K562 (cell line): ENCODE measurements at regions not wholly inside any gene's neighbourhood (a gene's known extent, or its start where the extent isn't known, plus 50 kb on each side); places are given as distances from the start of the nearest gene placed in this dataset.

Source experiments
- CC2D1A ChIP-seq: fragments of 450-650 bp; IDR thresholded peaks from 2 replicates; pipeline ENCODE4 v1.6.1; 2017; ENCODE audit warnings: mild to moderate bottlenecking
- ESRRB ChIP-seq: fragments of 250-450 bp; sonication (Bioruptor Pico); IDR thresholded peaks from 2 replicates; pipeline ENCODE4 v1.5.0; 2020; ENCODE audit warnings: mild to moderate bottlenecking, moderate library complexity, borderline replicate concordance
- ZKSCAN8 ChIP-seq: fragments of 200-800 bp; sonication (Bioruptor generic); IDR thresholded peaks from 2 replicates; pipeline ENCODE4 v1.6.1; 2016; ENCODE audit warnings: missing genetic modification characterization, missing compliant biosample characterization
- TF ChIP-seq, protein P1 (sequence below), 2 experiments: fragments of 450-650 bp in 1 of 2; sonication (generic) in 1 of 2; formaldehyde crosslinking in 1 of 2; IDR thresholded peaks; 2 replicates each; pipeline versions ENCODE4 v1.7.1 to v1.9.0; 2016 to 2022; ENCODE audit warnings: inconsistent platforms in 1 of 2, mild to moderate bottlenecking in 1 of 2, missing genetic modification reagents in 1 of 2
- TF ChIP-seq, protein P2 (sequence below): fragments of 250-450 bp; sonication (Bioruptor Pico); IDR thresholded peaks from 2 replicates; pipeline ENCODE4 v1.8.0; 2022; ENCODE audit warnings: inconsistent platforms, mild to moderate bottlenecking, moderate library complexity, borderline replicate concordance

DNA sequence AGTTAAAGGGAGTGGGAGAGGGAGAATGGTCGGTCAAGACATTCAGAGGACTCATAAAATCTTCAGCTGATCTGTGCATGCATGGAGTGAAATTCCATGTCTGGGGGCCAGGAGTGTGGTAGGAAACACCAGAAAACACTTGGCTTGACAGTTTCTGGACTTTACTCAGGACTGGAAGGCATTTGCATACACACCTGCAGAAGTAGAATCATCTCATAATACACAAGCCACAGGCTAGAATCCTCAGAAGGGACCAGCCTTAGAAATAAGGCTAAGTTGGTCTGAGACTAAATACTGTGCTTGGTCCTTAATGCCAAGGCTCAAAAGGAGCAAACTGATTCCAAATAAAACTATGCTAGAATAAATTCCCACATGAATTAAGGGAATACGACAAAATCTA is 328.1 kb upstream of the KITLG start (continued):
- TF ChIP-seq, protein P1, sequence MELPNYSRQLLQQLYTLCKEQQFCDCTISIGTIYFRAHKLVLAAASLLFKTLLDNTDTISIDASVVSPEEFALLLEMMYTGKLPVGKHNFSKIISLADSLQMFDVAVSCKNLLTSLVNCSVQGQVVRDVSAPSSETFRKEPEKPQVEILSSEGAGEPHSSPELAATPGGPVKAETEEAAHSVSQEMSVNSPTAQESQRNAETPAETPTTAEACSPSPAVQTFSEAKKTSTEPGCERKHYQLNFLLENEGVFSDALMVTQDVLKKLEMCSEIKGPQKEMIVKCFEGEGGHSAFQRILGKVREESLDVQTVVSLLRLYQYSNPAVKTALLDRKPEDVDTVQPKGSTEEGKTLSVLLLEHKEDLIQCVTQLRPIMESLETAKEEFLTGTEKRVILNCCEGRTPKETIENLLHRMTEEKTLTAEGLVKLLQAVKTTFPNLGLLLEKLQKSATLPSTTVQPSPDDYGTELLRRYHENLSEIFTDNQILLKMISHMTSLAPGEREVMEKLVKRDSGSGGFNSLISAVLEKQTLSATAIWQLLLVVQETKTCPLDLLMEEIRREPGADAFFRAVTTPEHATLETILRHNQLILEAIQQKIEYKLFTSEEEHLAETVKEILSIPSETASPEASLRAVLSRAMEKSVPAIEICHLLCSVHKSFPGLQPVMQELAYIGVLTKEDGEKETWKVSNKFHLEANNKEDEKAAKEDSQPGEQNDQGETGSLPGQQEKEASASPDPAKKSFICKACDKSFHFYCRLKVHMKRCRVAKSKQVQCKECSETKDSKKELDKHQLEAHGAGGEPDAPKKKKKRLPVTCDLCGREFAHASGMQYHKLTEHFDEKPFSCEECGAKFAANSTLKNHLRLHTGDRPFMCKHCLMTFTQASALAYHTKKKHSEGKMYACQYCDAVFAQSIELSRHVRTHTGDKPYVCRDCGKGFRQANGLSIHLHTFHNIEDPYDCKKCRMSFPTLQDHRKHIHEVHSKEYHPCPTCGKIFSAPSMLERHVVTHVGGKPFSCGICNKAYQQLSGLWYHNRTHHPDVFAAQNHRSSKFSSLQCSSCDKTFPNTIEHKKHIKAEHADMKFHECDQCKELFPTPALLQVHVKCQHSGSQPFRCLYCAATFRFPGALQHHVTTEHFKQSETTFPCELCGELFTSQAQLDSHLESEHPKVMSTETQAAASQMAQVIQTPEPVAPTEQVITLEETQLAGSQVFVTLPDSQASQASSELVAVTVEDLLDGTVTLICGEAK (IDR thresholded peaks at IDR 0.05) = no peak
- TF ChIP-seq, protein P1 (CRISPR knock-in tag; IDR thresholded peaks at IDR 0.05) = no peak
- TF ChIP-seq CC2D1A (no peak), ESRRB (CRISPR knock-in tag) (no peak), ZKSCAN8 (CRISPR knock-in tag) (no peak)
- TF ChIP-seq, protein P2, sequence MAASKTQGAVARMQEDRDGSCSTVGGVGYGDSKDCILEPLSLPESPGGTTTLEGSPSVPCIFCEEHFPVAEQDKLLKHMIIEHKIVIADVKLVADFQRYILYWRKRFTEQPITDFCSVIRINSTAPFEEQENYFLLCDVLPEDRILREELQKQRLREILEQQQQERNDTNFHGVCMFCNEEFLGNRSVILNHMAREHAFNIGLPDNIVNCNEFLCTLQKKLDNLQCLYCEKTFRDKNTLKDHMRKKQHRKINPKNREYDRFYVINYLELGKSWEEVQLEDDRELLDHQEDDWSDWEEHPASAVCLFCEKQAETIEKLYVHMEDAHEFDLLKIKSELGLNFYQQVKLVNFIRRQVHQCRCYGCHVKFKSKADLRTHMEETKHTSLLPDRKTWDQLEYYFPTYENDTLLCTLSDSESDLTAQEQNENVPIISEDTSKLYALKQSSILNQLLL (CRISPR knock-in tag) = no peak
